HG03025 (cell line): ENCODE measurements at regions not wholly inside any gene's neighbourhood (a gene's known extent, or its start where the extent isn't known, plus 50 kb on each side); places are given as distances from the start of the nearest gene placed in this dataset.

Experiments
- ATAC-seq: cut with Tn5 transposase; IDR thresholded peaks from one replicate; pipeline ENCODE4 v1.9.1; 2021; ENCODE audit warnings: mild to moderate bottlenecking, moderate library complexity; ENCODE audit not compliant: unreplicated experiment, low FRiP score

DNA sequence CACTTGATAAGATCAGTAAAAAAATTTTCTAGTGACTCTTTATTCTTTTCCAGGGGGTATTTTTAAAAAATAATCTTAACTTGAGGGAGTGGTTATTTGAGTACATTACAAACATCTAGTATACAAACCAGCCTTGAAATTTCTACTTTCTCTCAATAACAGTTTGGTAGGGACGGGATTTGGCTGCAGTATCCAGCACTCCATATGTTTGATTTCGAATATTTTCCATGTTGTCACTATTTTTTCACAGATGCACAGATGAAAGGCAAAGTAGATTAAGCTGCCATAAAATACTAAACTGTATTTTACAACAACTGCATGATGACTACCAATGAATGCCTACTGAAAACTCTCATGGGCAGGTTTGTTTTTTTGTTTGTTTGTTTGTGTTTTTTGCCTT is 225.0 kb downstream of the COX7B2 start:
- no peak for ATAC-seq

- no peak for ATAC-seq
Observed at GRCh38 chr4:46676364-46676763, 232.7 kb downstream of the COX7B2 start.

DNA sequence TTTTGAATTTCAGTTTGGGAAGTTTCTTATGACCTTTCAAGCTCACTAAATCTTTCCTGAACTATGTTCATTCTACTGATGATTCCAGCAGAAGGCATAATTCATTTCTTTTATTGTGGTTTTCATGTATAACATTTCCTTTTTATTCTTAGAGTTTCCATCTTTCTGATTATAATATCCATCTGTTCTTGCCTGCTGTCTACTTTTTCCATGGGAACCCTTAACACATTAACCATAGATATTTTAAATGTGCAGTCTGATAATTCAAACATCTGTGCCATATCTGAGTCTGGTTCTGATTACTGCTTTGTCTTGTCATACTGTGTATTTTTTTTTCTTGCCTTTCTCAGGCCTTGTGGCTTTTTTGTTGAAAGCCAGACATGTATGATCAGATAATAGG is 234.7 kb downstream of the COX7B2 start:
- ATAC-seq: no peak

GRCh38 chr4:46667790-46668189 is 241.3 kb downstream of the COX7B2 start:
- ATAC-seq: no peak

DNA sequence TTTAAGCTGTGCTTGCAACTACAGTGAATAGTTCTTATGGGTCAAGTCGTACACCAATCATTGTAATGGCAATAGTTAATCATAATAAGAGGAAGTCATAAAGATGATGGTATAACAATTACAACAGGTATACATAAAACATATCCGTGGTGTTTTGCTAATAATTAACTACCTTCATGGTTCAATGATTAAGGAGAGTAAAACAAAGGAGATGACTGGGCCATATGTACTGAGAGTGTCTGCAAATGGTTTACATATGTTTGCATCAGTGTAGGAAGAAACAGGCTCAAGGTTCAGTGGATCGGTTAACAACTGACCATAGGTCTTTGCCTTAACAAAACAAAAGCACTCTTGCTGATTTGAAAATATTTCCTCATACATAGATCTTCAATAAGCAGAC is 253.0 kb downstream of the COX7B2 start:
- ATAC-seq: no peak

DNA sequence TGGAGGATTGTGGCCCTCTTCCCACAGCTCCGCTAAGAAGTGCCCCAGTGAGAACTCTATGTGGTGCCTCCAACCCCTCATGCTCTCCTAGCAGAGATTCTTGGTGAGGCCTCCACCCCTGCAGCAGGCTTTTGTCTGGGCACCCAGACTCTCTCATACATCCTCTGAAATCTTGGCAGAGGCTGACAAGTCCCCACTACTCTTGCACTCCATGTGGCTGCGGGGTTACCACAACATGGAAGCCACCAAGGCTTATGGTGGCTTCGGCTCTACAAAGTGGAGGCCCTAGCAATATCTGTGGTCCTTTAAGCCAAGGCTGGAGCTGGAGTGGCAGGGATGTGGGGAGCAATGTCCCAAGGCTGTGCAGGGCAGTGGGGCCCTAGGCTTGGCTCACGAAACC is 255.2 kb downstream of the COX7B2 start:
- no peak for ATAC-seq

DNA sequence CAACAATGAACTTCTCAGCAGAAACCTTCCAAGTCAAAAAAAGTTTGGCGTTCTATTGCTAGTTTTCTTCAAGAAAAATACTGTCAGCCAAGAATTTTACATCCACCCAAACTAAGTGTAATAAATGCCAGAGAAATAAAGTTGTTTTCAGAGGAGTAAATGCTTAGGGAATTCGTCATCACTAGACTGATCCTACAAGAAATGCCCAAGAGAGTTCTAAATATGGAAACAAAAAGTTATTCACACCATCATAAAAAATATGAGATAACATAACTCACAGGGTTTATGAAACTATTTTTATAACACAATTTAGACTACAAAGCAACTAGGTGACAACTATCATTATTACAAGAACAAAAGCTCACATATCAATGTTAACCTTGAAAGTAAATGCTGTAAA is 259.5 kb upstream of the GABRA2 start:
- no peak for ATAC-seq

DNA sequence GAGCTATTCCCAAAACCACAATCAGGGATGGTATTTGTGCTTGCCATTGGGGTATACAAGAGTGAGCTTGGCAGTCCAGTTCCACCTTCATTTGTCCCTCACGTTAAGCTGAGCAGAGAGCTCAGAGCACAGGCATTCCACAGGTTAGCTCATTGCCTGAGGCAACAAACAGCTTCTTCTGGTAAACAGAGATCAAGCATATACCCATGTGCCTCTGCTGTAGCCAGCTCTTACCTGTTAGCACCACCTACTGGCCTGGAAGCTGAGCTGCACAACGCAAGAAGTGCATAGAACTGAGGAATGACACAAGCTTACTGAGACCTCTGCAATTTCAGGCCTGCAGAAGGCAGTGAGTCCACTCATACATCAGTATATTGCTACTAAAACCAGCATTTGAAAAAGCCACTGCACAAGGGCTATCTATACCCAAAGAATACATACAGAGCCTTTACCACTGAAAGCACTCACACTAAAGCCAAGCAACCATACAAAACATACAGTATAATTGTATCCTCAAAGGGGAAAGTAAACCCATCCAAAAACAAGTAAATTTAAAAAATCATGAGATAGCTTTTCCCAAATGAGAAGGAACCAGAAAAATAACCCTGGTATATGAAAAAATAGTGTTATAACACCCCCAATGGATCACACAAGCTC is 258.3 kb upstream of the GABRA2 start:
- ATAC-seq: peak; percentile 98

DNA sequence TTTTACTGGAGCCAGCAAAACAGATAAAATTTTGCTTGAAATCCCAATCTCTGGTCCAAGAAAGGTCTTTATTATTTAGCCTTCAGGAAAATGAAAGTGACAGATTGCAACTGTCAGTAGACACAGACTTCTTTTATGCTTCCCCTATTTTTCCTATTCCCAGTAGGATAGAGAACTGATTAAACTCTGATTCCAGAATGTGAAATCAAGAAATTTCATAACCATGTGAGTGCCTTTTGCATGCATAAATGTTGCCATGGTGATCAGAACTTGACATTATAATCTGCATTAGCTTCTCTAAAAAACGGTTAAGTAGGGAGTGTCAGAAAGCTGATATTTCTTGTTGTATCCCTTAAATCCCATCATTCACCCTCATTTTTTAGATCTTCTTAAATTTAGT is 255.2 kb upstream of the GABRA2 start:
- no peak for ATAC-seq
